ENCODE measurements at regions not wholly inside any gene's neighbourhood (a gene's known extent, or its start where the extent isn't known, plus 50 kb on each side); places are given as distances from the start of the nearest gene placed in this dataset.
"Not testable (repeated sequence)": the region's sequence is repeated elsewhere in the genome, so short reads cannot be mapped to it uniquely, and the experiment has no call there.

- no peak for TF ChIP-seq ZSCAN18 (tag by site-specific recombination; IDR thresholded peaks at IDR 0.05)
- no peak for TF ChIP-seq ZNF140 (tag by site-specific recombination; IDR thresholded peaks at IDR 0.05)
- no peak for TF ChIP-seq HOXA7 (CRISPR knock-in tag; IDR thresholded peaks at IDR 0.05; ENCODE audit: borderline replicate concordance)
Measured at GRCh38 chr6:85236636-85237035, 213.2 kb upstream of the NT5E start (continued).

GRCh38 chr6:85227345-85227744 is 222.5 kb upstream of the NT5E start:
- POLR2A ChIA-PET; H3K27ac ChIP-seq (ENCODE audit: extremely low read depth, low read depth, low read length); CTCF ChIA-PET; H3K36me3 ChIP-seq (ENCODE audit: control insufficient read depth in 2 of 2, insufficient read depth in 1 of 2, low read length in 2 of 2); H3K9me3 ChIP-seq (ENCODE audit: control insufficient read depth, insufficient read depth, low read depth, low read length); H3K4me3 ChIP-seq (ENCODE audit: low read depth, low read length); H3K4me1 ChIP-seq (ENCODE audit: control insufficient read depth, insufficient read depth, low read length): not testable (repeated sequence)
- TF ChIP-seq SETDB1 (IDR thresholded peaks at IDR 0.05; ENCODE audit: insufficient read length, low read length), result peak; percentile 13

- H3K4me3 ChIP-seq (ENCODE audit: low read depth, low read length); H3K27ac ChIP-seq (ENCODE audit: extremely low read depth, low read depth, low read length); POLR2A ChIA-PET; H3K9me3 ChIP-seq (ENCODE audit: control insufficient read depth, insufficient read depth, low read depth, low read length); H3K4me1 ChIP-seq (ENCODE audit: control insufficient read depth, insufficient read depth, low read length); H3K36me3 ChIP-seq (ENCODE audit: control insufficient read depth in 2 of 2, insufficient read depth in 1 of 2, low read length in 2 of 2): not testable (repeated sequence)
- CTCF ChIA-PET, result interaction anchor here (0.6 kb wide), 2 partner anchors 8 to 18 kb away, joined by 3 to 5 read pairs; no protein-coding TSS in a partner anchor
Measured at GRCh38 chr6:85212794-85213193, 237.1 kb upstream of the NT5E start.

GRCh38 chr6:85195243-85195642 is 254.6 kb upstream of the NT5E start:
- TF ChIP-seq SALL2 (tag by site-specific recombination; IDR thresholded peaks at IDR 0.05; ENCODE audit: borderline replicate concordance), result no peak
- no peak for TF ChIP-seq ZNF350 (tag by site-specific recombination; IDR thresholded peaks at IDR 0.05)
- TF ChIP-seq PRDM10 (tag by site-specific recombination; IDR thresholded peaks at IDR 0.05), result no peak
- no peak for TF ChIP-seq OVOL3 (tag by site-specific recombination; IDR thresholded peaks at IDR 0.05)
- Histone ChIP-seq H3K9me3 (ENCODE audit: control insufficient read depth, insufficient read depth, low read depth, low read length) (no peaks in the 10 kb centered on the region), H3K4me3 (ENCODE audit: low read depth, low read length) (no peak overlapping the region), H3K4me1 (ENCODE audit: control insufficient read depth, insufficient read depth, low read length) (no peaks in the 10 kb centered on the region), H3K27ac (ENCODE audit: extremely low read depth, low read depth, low read length) (no peak overlapping the region), H3K36me3 (ENCODE audit: control insufficient read depth in 2 of 2, insufficient read depth in 1 of 2, low read length in 2 of 2) (no peaks in the 10 kb centered on the region)
- ChIA-PET POLR2A (no interaction called here), CTCF (no interaction called here)

GRCh38 chr6:85193339-85193738 is 256.5 kb upstream of the NT5E start:
- no peak overlapping the region for H3K4me3 ChIP-seq (ENCODE audit: low read depth, low read length)
- no peak overlapping the region for H3K27ac ChIP-seq (ENCODE audit: extremely low read depth, low read depth, low read length)
- H3K9me3 ChIP-seq (ENCODE audit: control insufficient read depth, insufficient read depth, low read depth, low read length), result no peaks in the 10 kb centered on the region
- H3K36me3 ChIP-seq (ENCODE audit: control insufficient read depth in 2 of 2, insufficient read depth in 1 of 2, low read length in 2 of 2), result no peaks in the 10 kb centered on the region
- ChIA-PET POLR2A (no interaction called here), CTCF (no interaction called here)
- H3K4me1 ChIP-seq (ENCODE audit: control insufficient read depth, insufficient read depth, low read length), result no peaks in the 10 kb centered on the region
- TF ChIP-seq ZBTB48 (tag by site-specific recombination; IDR thresholded peaks at IDR 0.05) (peak; percentile 45; the same call in 1 of the 2 replicates), ZBTB8A (tag by site-specific recombination; IDR thresholded peaks at IDR 0.05) (no peak)
